ENCODE measurements at regions not wholly inside any gene's neighbourhood (a gene's known extent, or its start where the extent isn't known, plus 50 kb on each side); places are given as distances from the start of the nearest gene placed in this dataset.

DNA sequence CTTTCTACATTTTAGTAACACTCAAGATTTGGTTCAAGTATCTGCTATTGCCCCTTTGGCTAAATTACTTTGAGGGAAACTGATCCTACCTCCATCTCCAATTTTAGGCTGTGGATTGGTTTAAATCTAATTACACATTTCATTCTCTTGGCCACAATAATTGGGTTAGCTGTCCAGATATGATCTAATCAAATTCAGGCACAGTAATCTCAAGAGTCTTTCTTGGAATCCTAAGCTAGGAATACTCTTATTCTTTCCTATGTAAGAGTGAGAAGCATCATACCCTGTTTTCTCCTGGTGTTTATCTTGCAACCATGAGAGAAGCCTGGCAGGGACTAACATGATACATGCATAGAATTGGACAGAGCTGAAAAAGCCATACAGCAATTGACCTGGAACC, 300.4 kb upstream of the MARCKS start:
- DNase-seq = no peak

DNA sequence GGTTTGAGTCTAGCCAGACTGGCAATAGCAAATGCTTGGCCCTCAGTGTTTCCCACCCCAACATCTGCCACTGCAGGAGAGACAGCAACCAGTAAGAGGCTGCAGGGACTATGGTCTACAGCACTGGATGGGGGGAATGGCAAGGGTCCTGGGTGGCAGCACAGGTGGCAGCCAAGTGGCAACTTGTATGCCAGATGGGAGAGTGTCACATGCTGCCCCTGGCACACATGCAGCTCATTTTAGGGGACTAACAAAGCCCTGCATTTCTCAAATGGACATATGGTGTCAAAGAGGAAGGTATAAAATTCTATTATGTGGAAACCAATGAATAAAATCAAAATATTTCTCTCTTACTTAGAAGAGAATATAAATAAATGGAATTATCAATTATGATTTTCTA, 298.7 kb upstream of the MARCKS start:
- DNase-seq = no peak

DNA sequence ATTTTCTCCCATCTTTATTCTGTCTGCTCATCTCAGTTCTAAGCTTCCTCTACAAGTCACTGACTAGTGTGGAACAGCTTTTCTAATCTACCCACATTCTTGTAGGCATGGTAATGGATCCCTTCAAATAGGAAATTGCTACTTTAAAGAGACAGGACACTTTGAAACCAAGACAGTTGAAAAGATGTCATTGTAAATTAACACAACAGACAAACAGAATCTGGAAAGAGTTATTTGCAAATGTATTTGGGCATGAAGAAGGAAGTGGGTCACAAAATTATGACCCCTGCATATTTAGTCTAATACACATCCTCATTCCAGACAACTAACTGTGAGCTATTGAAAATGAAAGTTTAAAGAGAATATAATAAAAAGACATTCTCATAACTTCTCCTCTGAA, 298.2 kb upstream of the MARCKS start:
- no peak for DNase-seq

DNA sequence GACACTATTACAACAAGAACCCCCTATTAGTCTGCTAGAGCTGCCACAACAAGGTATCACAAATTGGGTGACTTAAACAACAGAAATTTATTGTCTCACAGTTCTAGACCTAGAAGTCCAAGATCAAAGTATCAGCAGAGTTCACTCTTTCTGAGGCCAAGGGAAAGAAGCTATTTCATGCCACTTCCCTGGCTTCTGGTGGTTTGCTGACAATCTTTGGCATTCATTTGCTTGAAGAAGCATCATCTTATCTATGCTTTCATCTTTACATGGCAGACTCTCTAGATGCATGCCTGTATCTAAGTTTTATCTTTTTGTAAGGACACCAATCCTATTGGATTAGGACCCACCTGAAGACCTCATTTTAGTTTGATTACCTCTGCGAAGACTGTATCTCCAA, 296.8 kb upstream of the MARCKS start:
- no peak for DNase-seq

DNA sequence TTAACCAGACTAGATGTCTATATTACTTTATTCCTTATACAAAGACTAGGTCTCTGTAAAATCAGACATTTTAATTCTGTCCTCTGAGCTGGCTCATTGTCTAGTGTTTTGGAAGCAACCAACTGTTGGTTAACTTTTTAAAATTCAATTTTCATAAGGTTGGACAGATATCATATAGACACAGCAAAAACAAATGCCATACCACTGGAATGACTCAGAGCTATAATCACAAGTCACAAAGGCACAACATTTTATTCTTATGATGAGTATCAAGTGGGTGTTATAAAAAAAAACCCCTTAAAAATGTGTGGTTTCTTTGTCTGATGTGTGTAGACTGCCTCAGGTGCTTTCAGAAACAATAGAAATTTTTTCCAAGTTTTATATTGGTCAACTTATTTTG, 296.2 kb upstream of the MARCKS start:
- no peak for DNase-seq

DNA sequence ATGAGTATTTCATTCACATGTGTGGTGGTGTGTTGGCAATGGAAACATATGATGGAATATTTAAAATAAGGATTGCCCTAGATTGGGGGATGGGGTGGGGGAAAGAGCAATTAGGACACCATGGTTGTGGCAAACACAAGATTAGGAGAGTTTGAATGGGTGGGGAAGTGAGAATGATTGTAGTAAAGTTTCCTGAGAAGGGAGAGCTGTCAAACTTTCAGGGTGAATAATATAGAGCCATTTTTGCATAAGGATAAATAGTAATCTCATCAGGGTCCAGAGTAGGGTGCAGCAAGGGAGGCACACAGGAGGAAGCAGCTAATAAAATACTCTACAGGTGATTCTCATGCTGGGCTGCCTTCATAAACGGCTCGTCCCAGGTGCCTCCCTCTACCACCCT, 294.9 kb upstream of the MARCKS start:
- DNase-seq = no peak

DNA sequence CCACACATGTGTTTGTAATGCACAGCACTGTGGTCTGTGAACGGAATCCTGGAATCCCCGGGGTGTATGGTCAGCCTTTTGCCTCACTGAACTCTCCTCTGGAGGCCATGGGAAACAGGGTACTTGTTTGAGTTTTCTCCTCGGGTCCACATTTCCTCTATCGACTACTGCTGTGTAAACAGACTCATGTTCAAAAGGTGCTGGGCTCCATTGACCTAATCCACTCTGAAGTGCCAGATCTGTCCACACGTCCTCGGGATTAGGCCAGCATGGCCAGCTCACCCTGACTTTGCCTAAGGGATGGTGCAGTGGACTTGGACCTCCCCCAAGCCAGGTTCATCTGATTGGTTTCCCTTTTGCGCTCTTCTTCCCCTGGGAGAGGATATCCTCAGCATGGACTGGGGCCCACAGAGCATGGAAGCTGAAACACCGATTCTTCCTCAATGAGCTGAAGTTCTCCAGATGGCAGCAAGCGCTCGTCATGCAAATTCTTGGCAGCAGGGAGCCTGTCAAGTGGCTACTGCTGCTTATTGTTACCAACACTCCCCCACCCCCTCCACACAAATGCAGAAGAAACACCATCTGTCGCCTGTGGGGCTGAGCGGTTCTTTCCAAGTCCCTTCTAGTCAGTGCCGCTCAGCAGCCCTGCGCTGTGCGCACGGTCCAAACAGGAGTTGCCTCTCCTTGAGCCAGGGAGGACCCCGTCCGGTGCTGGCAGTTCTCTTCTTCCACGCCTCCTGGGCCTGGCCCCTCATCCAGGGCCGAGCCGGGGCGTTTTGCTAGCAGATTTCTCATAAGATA, 292.6 kb upstream of the MARCKS start:
- DNase-seq = no peak

DNA sequence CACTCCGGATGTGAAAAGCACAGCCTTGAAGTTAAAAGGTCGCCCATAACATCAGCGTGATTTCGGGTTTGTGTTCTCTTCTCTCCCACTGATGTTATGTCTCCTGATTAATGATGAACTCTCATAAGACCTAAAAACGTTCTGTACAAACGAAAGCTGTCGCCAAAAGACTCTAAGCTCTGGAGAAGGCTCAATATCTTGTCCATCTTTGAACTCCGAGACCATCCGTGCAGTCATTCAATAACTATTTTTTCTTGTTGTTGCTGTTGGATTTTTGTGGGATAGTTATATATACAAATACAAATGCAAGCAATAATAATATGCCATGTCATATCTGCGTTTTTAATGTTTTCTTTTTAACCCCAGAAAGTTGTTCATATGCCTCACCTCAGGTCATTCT, 291.8 kb upstream of the MARCKS start:
- no peak for DNase-seq

DNA sequence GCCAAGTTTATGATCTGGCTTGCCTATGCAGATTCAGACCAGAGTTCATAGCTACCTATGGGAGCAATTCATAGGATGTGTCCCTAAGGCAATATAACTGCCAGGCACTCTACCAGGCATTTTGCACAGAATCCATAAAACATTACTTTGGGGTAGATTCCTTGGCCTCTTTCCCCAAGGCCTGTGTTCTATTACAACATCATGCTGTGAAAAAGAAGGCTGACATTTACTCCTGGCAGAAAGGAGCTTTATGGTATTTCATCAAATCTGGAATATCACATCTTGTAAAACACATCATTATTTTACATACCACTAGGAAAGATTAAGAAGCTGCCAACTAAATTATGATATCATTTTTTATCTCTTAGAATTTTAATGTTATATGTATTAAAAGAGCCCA, 287.0 kb upstream of the MARCKS start:
- no peak for DNase-seq

DNA sequence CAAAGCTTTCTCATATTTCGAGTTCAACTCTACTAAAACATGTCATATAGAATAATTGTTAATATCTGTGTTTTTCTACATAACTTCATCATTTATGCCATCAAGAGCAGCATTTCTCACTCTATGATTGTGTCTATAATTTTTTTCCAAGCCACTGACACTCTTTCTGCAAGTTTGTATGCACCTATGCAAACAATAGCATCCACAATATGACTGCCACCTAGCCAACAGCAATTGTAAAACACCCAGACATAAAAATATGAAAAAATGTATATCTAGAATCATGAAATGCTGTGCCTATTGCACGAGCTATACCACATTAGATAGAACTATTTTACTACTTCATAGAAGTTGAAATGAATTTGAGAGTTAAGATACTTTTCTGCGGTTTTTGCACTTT, 286.5 kb upstream of the MARCKS start:
- DNase-seq = no peak

DNA sequence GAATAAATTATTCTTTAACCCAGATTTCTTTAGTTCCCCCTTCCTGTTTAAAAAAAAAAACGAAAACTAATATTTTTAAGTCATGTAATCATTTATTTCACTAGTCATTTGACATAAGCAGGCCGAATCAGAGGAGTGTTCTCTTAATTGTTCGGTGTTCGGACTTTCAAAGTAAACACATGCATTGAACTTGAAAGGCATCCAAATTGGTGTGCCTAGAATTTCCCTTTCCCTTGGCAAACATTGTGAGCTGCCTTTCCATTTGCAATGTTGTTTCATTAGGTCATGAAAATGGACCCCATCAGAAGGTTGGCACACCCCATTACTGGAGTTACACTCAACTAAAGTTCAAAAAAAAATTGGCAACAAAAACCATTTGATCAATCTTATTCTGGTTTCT, 283.0 kb upstream of the MARCKS start:
- no peak for DNase-seq

DNA sequence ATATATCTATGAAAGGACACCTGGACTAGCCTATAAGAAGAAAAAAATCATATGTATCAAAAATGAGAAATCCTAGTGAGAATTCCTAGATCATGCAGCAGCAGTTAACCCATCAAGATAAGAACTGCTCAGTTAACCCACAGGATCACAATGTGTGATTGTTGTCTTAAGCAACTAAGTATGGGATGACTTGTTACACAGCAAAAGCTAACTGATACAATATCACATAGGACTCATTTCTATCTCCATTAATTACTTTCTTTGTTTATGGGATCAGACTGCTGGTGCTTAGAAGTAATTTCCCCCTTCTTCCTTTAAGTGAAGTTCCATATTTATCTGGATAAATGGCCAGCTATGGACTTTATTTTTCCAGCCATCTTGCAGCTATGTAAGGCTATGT, 280.8 kb upstream of the MARCKS start:
- no peak for DNase-seq

DNA sequence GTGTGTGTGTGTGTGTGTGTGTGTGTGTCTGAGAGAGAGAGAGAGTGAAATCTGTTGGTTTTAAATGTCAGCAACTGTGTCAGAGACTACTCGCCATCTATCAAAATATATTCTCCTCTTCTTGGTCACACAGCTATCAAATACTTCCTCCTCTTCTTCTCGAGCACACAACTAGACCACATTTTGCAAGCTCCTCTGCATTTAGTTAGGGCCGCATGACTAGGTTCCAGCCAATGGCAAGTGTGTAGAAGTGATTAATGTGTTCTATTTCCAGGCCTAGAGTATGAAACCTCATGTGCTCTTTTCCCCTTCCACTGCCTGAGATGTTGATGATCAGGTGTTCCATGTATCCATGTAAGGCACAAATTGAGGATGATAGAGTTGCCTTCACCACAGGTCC, 278.5 kb upstream of the MARCKS start:
- DNase-seq = no peak

DNA sequence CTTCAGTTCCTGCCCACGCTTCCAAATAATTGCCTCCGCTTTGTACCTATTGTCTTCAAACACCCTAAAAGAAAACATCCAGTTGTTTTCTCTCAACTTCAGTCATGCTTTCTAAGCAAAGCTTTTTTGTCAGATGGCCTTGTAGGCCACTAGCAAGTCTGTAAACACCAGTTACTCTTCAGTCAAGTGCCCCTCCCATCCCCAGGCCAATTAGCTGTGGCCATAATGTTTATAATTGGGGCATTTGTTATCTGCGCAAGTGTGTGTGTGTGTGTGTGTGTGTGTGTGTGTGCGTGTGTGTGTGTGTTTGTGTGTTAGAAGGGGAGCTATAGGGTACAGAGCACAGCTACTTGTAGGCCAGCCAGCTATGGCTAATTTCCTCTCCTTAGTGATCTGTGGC, 272.4 kb upstream of the MARCKS start:
- no peak for DNase-seq

DNA sequence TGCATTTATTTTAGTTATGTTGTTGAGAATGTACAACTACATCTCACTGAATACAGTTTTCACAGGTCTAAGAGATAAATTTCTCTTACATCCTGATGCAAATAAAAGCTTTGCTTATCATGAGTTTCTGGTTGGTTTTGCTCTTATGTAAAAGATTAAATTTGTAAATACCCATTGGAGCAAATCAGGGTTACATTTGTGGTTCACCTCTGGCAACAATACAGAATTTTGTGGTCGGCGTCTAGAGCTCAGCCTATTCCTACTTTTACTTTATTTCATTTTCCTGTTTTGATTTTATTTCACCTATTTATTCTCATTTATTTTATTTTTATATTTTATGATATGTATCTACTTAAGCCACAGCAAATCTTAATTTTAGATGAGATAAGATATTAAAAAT, 271.9 kb upstream of the MARCKS start:
- no peak for DNase-seq

DNA sequence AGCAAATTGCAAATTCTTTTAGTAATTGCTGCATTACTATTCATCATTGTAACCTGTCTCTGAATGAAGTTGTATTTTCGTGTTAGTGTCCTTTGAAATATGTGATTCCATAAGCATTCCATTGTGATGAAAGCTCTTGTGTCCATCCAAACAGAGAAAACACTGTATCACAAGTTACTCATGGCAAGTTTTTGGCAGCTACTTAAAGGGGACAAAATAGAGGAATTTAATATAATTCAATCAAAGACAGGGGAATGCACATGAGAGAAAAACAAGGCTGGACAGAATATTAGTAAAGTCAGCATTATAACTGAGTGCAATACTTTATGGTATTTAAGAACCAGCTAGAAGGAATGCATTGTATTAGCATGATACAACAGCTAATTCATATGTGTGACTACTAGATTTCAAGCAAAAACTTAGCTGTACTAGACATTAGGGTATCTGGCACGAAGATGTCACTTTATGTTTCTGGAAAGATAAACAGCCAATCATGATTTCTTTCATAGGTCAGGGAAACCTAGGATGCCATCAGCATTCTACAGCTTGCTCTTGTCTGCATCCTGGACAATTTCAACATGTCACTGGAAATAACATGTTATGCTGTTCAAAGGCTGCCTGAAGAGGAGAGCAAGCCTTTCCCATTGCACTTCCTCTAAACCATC, 270.6 kb upstream of the MARCKS start:
- DNase-seq = no peak

DNA sequence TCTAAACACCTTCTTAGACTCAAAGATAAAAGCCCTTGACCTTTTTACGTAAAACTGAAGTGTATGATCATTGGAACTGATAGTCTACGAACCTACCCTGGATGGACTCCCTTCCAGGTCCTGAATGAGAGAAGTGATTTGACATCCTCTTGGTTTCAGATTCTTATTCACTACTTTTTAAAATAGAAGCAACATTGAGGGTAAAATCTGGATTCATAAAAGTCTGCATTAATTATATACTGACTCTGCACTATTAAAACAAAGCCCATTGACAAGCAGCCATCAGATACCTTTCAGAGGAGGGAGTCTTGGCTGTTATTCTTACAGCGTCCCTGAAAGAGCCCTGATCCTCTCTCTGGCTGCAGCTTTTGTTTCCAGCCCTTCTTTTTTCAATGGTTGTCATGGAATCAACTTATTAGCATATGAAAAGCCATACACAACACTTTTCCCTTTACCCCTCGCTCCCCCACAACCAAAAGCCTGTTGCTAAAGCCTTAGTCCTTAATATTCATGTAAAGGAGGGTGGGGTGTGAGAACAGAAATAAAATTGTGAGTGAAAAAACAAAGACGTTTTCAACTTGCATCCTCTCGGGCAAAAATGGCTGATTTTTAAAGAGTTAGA, 270.0 kb upstream of the MARCKS start:
- DNase-seq = no peak

DNA sequence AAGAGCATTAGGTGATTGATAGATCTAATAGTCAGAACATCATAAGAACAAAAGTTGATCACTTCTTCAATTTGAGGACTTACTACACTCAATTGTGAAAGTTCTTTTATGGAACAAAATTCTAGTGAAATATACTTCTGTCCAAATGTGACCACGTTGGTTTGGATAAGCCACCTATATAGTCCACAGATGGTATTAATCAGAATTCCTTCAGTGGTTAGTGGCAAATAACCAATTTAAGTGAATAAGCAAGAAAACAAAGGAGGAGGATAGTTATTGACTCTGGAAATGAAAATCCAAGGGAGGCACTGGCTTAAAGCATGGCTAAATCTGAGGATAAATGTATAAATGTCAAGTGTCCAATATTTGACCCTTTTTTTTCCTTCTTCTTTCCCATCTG, 268.5 kb upstream of the MARCKS start:
- no peak for DNase-seq

DNA sequence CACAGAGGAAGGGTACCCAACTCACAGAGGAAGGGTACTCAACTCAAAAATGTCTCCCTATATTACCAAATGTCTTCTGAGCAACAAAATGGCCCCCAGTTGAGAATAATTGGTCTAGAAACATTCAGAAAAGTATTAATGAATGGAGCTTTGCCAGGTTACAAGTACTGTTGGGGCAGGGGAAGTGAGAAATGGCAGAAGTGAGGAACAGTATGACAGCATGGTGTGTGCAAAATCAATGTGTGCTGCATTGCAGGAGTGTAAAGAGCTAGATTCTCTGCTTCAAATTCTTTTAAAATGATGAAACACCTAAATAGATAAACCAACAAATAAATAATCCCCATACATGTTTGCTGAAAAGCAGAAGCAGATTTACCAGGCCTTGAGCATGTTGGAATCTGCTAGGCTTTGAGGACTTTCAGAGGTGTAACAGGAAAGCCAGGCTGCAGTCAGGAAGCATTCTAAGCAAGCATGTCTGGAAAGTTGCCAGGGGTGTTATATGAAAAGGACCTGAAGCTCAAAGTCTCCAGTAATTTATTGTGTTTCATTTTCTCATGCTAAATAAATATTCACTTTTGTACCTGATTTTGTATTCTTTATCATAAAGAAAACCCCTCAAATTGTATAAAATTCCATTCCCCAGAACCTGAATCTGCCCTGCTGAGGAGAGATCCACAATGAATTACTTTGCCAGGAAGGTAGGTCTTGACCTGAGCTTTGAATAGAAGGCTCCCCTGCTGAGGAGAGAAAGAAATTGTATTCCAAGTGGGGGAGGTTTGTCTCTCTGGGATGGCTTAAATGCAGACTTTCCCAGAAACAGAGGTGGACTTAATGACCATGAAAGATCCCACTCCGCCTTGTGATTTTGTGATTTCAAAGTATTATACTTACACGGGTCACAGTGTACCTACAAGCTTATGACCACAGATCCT, 265.0 kb upstream of the MARCKS start:
- DNase-seq = no peak

DNA sequence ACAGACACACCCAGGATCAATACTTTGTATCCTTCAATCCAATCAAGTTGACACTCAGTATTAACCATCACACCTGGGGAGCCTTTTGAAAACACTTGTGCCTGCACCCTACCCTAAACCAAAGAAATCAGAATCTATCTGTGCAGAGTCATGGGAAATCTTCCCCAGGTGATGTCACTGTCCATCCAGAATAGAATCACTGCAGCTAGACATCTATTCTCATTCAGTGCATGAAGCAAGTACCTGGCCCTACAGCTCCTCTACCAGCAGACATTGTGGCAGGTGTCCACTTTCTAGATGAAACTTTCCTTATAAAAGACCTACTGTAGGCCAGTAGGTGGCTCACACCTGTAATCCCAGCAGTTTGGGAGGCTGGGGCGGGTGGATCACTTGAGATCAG, 262.4 kb upstream of the MARCKS start:
- no peak for DNase-seq

DNA sequence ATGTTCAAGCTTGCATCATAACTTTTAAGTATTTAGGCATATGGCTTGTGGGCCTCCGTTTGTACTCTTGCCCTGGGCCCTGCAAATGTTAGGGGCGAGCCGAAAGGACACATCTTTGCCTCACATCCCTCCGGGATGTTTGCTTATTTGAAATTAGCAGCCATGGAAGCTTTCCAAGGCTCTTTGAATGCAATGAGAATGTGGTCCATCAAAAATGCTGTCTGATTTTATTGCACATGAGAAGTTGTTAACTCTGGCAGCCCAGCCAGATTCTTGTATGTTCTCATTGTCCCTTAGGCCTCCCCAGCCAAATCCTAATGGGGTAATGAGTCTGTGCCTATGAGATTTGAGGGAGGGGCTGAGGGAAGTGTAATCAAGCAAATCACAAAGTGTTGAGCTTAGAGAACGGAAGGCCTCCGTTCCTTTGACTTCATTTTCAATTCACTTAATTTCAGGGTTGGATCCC, 261.2 kb upstream of the MARCKS start:
- no peak for DNase-seq

DNA sequence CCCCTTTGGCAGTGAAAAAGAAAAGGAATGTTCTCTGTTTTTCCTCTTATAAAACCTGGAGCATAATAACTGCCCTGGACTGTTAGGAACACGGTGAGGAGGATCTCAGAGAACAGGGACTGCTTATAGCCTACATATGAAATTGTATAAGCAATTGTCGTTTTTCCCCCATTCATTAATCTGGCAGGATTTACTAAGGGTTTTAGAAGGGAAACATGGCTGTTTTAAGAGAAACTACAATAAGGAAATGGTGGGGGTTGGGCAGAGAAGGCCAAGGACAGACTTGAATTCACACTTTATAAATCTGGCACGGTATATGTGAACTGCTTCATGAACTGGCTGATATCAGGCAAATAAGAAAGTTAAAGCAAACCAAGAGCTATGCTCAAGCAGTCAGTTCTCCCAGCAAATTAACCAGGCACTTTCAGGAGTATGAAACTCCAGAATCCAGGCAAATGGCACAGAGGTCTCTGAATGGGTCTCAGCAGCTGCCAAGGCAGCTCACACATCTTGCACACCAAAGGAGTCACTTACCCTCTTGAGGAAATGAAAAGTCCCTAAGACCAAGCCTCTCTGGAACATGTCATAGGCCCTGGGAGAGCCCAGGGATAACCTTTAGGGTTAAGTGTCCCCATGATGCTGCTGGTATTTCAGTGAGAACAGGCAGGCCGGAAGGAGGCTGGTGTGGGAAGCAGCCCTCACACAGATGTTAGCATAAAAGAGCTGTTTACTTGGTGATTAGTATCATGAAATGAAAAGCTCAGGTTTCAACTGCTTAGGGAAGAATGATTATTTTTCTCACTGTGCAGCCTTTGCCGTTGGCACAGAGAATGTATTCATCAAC, 260.5 kb upstream of the MARCKS start:
- no peak for DNase-seq

Data from NK-92 treated with Interleukin-12 subunit alpha and Interleukin-12 subunit beta, amount 100 ng/mL, for 24 hours (cell line).